Activated T-helper 1 cell treated with anti-CD3 and anti-CD28 coated beads, Interleukin-12 subunit alpha, Interleukin-12 subunit beta, Interleukin-2, Interleukin-4 antibody, amounts not matched to agents 30 ng/mL and 10 ng/mL and 1 ng/mL, durations not matched to agents 14 hours and 24 hours and 36 hours (primary cell): ENCODE measurements at regions not wholly inside any gene's neighbourhood (a gene's known extent, or its start where the extent isn't known, plus 50 kb on each side); places are given as distances from the start of the nearest gene placed in this dataset.

Experiments
- DNase-seq: peaks from one replicate; pipeline ENCODE4 v3.0.0; 2021; ENCODE audit warnings: low spot score
- H3K27ac Mint-ChIP-seq: one replicate; pipeline ENCODE4 v1.8.0; 2021; ENCODE audit warnings: mild to moderate bottlenecking, mixed read lengths
- H3K27me3 Mint-ChIP-seq: one replicate; pipeline ENCODE4 v1.8.0; 2022; ENCODE audit warnings: mild to moderate bottlenecking, moderate library complexity, mixed read lengths; ENCODE audit not compliant: insufficient read depth
- H3K36me3 Mint-ChIP-seq: one replicate; pipeline ENCODE4 v1.8.0; 2021; ENCODE audit warnings: low read depth, mixed read lengths
- H3K4me1 Mint-ChIP-seq: one replicate; pipeline ENCODE4 v1.8.0; 2021; ENCODE audit warnings: low read depth, mixed read lengths
- H3K4me3 Mint-ChIP-seq: one replicate; pipeline ENCODE4 v1.8.0; 2021; ENCODE audit warnings: mild to moderate bottlenecking, moderate library complexity, mixed read lengths
- H3K9me3 Mint-ChIP-seq: one replicate; pipeline ENCODE4 v1.8.0; 2021; ENCODE audit warnings: mixed read lengths
- intact Hi-C: fragments of 100-400 bp; cut with micrococcal nuclease; formaldehyde crosslinking; loops from one replicate; pipeline ENCODE4 v1.15.1; 2024

- Mint-ChIP-seq H3K4me1 (peaks cover 6% of the 10 kb centered on the region), H3K9me3 (peaks cover 4% of the 10 kb centered on the region), H3K27ac (no peak overlapping the region), H3K4me3 (no peak overlapping the region), H3K36me3 (peaks cover 8% of the 10 kb centered on the region), H3K27me3 (no peaks in the 10 kb centered on the region)
- intact Hi-C loops = no loop called here
- DNase-seq = no peak
These were observed 322.6 kb downstream of the LTN1 start for GRCh38 chr21:28669971-28670653.

DNA sequence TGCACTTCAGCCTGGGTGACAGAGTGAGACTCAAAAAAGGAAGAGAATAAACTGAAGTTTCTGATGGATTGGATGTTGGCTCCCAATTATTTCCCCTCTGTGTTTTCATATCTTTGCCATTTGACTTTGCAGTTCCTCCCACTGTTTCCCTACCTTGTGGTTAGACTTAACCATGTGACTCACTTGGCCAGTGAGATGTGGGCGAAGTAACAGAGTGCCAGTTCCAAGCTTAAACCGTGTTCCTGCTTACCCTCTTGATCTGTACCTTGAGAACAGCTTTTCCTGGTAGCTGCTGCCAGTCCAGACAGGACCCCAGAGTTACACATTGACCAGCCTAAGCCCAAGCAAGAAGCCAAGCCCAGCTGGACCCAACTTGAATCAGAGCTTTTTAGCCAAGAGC lies 323.4 kb downstream of the LTN1 start:
- intact Hi-C loops = no loop called here
- no peak for DNase-seq
- H3K9me3 Mint-ChIP-seq = peaks cover 4% of the 10 kb centered on the region
- peaks cover 6% of the 10 kb centered on the region for H3K4me1 Mint-ChIP-seq
- H3K4me3 Mint-ChIP-seq = no peak overlapping the region
- H3K27ac Mint-ChIP-seq = no peak overlapping the region
- peaks cover 8% of the 10 kb centered on the region for H3K36me3 Mint-ChIP-seq
- H3K27me3 Mint-ChIP-seq = no peaks in the 10 kb centered on the region

GRCh38 chr21:28663754-28664153 lies 328.9 kb downstream of the LTN1 start:
- Mint-ChIP-seq H3K36me3 (no peaks in the 10 kb centered on the region), H3K4me1 (no peaks in the 10 kb centered on the region), H3K4me3 (no peak overlapping the region), H3K27ac (no peak overlapping the region), H3K27me3 (no peaks in the 10 kb centered on the region), H3K9me3 (peaks cover 4% of the 10 kb centered on the region)
- intact Hi-C loops = no loop called here
- no peak for DNase-seq

GRCh38 chr21:28663111-28663693 lies 329.5 kb downstream of the LTN1 start:
- H3K27ac Mint-ChIP-seq = no peak overlapping the region
- no peak overlapping the region for H3K4me3 Mint-ChIP-seq
- H3K9me3 Mint-ChIP-seq = peaks cover 4% of the 10 kb centered on the region
- no peaks in the 10 kb centered on the region for H3K4me1 Mint-ChIP-seq
- H3K36me3 Mint-ChIP-seq = no peaks in the 10 kb centered on the region
- intact Hi-C loops = no loop called here
- no peaks in the 10 kb centered on the region for H3K27me3 Mint-ChIP-seq
- DNase-seq = no peak

GRCh38 chr21:28657566-28657965 lies 335.1 kb downstream of the LTN1 start:
- intact Hi-C loops = no loop called here
- H3K27ac Mint-ChIP-seq = no peak overlapping the region

GRCh38 chr21:28655471-28655870 lies 337.2 kb downstream of the LTN1 start:
- Mint-ChIP-seq H3K9me3 (peaks cover 14% of the 10 kb centered on the region), H3K27me3 (no peaks in the 10 kb centered on the region), H3K36me3 (peaks cover 2% of the 10 kb centered on the region), H3K27ac (no peak overlapping the region), H3K4me3 (no peak overlapping the region), H3K4me1 (peaks cover 6% of the 10 kb centered on the region)
- intact Hi-C loops = no loop called here
- DNase-seq = no peak

More at GRCh38 chr21:28657566-28657965, 335.1 kb downstream of the LTN1 start:
- H3K4me1 Mint-ChIP-seq = peaks cover 6% of the 10 kb centered on the region
- H3K36me3 Mint-ChIP-seq = peaks cover 2% of the 10 kb centered on the region
- H3K4me3 Mint-ChIP-seq = no peak overlapping the region
- H3K27me3 Mint-ChIP-seq = no peaks in the 10 kb centered on the region
- peaks cover 14% of the 10 kb centered on the region for H3K9me3 Mint-ChIP-seq
- no peak for DNase-seq

- no peak for DNase-seq
- intact Hi-C loops = no loop called here
- Mint-ChIP-seq H3K4me1 (peaks cover 6% of the 10 kb centered on the region), H3K36me3 (peaks cover 2% of the 10 kb centered on the region), H3K9me3 (peaks cover 14% of the 10 kb centered on the region), H3K27ac (no peak overlapping the region), H3K27me3 (no peaks in the 10 kb centered on the region), H3K4me3 (no peak overlapping the region)
These were observed 338.3 kb downstream of the LTN1 start for GRCh38 chr21:28654406-28654805.

GRCh38 chr21:28644762-28645161 lies 347.9 kb downstream of the LTN1 start:
- Mint-ChIP-seq H3K27ac (no peak overlapping the region), H3K4me1 (peaks cover 4% of the 10 kb centered on the region), H3K4me3 (no peak overlapping the region), H3K27me3 (no peaks in the 10 kb centered on the region), H3K9me3 (peaks cover 4% of the 10 kb centered on the region), H3K36me3 (peaks cover 2% of the 10 kb centered on the region)
- intact Hi-C loops = no loop called here
- DNase-seq = no peak

- Mint-ChIP-seq H3K27ac (no peak overlapping the region), H3K36me3 (peaks cover 9% of the 10 kb centered on the region), H3K9me3 (peaks cover 6% of the 10 kb centered on the region), H3K4me3 (no peak overlapping the region), H3K4me1 (peaks cover 4% of the 10 kb centered on the region), H3K27me3 (no peaks in the 10 kb centered on the region)
- intact Hi-C loops = no loop called here
- DNase-seq = no peak
These were observed 349.8 kb downstream of the LTN1 start for GRCh38 chr21:28642891-28643290.

DNA sequence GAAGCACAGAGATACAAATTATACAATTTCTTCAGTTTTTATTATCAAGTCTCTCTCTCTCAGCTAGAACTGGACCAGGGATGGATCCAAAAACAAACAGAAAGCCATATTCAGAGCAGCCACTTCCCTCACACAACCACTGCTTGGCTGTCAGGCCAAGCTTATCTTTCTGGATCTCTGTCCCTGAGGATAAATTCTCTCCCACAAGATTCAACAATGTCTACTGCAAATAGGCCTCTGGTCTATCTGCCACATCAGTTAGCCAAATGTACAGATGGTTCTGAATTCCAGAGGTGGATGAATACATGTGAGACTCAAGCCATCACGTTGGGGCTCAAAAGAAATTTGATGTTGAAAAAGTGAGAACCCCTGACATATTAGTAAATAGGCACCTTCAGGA lies 350.9 kb downstream of the LTN1 start:
- intact Hi-C loops = no loop called here
- Mint-ChIP-seq H3K4me1 (peaks cover 11% of the 10 kb centered on the region), H3K9me3 (peaks cover 6% of the 10 kb centered on the region), H3K36me3 (peaks cover 9% of the 10 kb centered on the region), H3K27ac (no peak overlapping the region), H3K4me3 (no peak overlapping the region), H3K27me3 (no peaks in the 10 kb centered on the region)
- no peak for DNase-seq

DNA sequence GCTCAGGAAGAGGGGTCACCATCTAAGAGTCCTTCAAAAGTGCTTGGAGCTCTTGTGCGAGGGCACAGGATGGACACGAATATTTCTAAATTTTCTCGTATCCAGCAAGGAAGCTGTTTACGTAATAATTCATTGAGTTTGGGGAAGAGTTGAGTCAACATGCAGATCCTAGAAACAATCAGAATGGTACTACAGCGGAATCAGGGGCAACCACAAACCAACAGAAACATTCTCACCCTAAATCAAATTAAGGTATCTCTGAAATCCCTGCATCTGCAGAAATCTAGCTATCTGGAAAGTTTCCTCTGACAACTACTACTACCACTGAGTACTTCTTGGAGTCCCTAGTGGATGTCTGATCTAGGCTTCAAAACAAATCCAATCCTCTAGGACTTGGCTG lies 352.4 kb downstream of the LTN1 start:
- Mint-ChIP-seq H3K4me3 (no peak overlapping the region), H3K27me3 (no peaks in the 10 kb centered on the region), H3K36me3 (peaks cover 9% of the 10 kb centered on the region), H3K27ac (no peak overlapping the region), H3K4me1 (peaks cover 14% of the 10 kb centered on the region), H3K9me3 (peaks cover 6% of the 10 kb centered on the region)
- DNase-seq = no peak
- intact Hi-C loops = no loop called here

DNA sequence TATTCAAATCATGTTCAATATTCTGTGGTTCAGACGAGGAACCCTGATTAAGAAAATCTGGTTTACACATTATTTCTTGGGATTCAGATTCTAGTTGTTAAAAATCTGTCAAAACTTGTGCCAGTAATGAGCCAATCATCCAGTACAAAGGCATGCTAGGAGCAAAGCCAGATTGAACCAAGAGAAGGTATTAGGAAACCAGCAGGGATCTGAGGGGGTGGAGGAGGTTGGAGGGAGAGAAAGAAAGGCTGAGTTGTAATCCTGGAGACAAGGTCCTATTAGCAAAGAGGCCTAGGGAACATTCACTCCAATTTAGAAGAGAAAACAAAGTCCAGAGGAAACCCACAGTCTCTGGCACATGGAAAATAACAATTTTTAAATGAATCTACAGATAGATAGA lies 352.9 kb downstream of the LTN1 start:
- H3K4me3 Mint-ChIP-seq = no peak overlapping the region
- peaks cover 9% of the 10 kb centered on the region for H3K36me3 Mint-ChIP-seq
- peaks cover 14% of the 10 kb centered on the region for H3K4me1 Mint-ChIP-seq
- intact Hi-C loops = loop anchor here (5.0 kb wide), 1 partner anchor 98 kb away; no protein-coding TSS in a partner anchor
- no peak for DNase-seq
- peaks cover 6% of the 10 kb centered on the region for H3K9me3 Mint-ChIP-seq
- no peak overlapping the region for H3K27ac Mint-ChIP-seq
- H3K27me3 Mint-ChIP-seq = no peaks in the 10 kb centered on the region

GRCh38 chr21:28636752-28637691 lies 355.7 kb downstream of the LTN1 start:
- H3K4me1 Mint-ChIP-seq = peaks cover 14% of the 10 kb centered on the region
- peaks cover 9% of the 10 kb centered on the region for H3K36me3 Mint-ChIP-seq
- DNase-seq = no peak
- peaks cover 6% of the 10 kb centered on the region for H3K9me3 Mint-ChIP-seq
- no peak overlapping the region for H3K4me3 Mint-ChIP-seq
- intact Hi-C loops = loop anchor here (2.0 to 5.0 kb wide), 2 partner anchors 100 to 138 kb away; no protein-coding TSS in a partner anchor
- H3K27me3 Mint-ChIP-seq = no peaks in the 10 kb centered on the region
- H3K27ac Mint-ChIP-seq = peak overlapping the region; percentile 45
